ENCODE measurements at regions not wholly inside any gene's neighbourhood (a gene's known extent, or its start where the extent isn't known, plus 50 kb on each side); places are given as distances from the start of the nearest gene placed in this dataset.

- DNase-seq, result no peak
These were observed 273.4 kb upstream of the SASH1 start for GRCh38 chr6:148069256-148069655.

DNA sequence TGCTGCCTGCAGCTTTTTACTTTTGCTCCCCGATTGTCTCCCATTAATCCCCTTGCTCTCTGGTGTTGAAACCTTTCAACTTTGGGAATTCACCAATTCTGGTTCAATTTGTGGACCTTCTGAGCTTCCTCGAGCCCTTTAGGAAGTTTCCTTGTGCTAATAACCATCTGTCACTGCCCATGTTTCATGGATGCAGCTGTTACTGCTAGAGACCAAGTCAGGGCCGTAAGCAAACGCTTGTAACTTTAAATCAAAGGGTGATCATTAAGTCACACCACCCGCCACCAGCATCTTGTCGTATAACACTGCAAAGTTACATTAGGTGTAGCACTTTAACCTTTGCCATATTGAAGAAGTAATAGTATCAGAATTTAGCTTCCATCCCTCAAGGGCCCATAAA is 268.3 kb upstream of the SASH1 start:
- DNase-seq, result no peak

DNA sequence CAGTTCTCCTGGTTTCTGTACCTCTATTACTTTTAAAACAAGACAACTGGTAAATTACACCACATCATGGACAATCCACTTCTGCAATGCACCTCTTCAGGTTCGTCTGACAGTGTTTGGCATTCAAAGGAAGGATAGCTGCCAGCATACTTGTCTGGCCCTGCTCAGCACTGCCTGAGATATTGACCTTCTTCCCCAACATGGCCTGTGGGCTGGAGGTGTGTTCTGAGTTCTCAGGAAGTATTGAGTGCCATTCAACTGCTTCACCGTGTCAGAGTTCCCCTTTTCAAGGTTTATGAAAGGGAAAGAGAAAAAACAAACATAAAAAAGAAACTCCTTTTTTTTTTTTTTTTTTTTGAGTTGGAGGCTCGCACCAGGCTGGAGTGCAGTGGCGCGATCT is 267.9 kb upstream of the SASH1 start:
- no peak for DNase-seq

DNA sequence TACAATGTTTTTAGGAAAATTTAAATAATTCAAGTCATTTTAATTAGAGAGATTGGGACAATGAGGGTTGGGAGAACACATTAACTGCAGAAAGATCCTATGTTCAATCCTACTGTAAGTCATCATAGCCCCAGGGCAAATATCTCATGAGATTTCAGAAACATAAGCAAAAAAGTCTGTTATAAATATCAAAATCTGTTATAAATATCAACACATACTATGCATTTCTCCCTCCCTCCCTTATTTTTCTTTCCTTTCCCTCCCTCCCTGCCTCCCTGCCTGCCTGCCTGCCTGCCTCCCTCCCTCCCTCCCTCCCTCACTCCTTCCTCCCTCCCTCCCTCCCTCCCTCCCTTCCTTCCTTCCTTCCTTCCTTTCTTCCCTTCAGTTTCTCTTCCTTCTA is 267.3 kb upstream of the SASH1 start:
- DNase-seq, result no peak

GRCh38 chr6:148076051-148076450 is 266.6 kb upstream of the SASH1 start:
- no peak for DNase-seq

DNA sequence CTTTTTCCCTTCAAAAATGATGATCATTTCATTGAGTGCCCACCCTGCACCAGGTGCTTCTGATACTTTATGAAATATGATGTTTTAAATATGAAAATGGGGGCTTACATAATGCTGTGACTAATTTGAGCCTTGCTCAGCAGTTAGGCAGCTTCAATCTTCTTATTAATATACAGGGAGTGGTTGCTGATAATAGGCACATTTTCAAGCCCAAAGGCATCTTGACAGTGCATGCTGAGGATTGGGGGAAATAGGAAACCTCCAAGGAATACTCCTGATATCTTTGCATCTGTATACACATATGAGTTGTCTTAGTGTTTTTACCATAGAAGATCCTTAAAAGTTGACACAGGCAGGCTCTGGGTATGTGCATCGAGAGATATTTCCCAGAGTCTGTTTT is 262.3 kb upstream of the SASH1 start:
- no peak for DNase-seq

DNA sequence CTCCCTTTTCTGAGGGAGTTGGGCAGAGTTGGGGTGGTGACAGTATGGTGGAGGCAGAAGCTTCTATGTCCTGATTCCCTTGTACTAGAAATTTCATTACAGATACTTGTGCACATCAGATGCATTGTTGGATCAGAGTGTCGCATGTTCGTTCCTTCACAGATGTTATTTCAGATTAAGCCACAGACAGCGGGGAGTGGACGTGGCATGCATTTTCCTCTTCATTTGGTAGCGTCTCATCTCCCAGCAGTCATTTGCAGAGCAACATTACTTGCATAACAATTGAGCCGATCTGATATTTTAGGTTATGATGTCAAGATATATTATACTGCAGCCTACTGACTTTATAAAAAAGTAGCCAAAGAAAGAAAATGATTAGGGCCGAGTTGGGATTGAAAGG is 261.6 kb upstream of the SASH1 start:
- DNase-seq, result no peak

DNA sequence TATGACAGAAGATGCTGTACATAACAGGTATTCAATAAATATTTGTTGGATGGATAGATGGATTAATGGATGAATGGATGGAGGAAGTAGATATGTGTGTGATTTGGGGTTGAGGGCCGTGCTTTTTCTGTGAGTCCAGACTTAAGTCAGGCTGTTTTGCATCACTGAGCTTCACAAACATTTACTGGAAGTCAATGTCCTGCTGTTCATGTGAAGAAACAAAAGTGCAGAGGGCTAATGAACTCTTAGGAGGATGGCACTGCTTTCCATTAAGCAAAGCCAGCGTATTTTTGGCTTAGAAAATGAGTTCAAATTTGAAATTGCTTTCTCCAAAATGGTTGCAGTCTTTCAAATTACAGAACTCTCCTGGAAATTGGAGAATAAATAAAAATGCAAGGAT is 260.6 kb upstream of the SASH1 start:
- no peak for DNase-seq

DNA sequence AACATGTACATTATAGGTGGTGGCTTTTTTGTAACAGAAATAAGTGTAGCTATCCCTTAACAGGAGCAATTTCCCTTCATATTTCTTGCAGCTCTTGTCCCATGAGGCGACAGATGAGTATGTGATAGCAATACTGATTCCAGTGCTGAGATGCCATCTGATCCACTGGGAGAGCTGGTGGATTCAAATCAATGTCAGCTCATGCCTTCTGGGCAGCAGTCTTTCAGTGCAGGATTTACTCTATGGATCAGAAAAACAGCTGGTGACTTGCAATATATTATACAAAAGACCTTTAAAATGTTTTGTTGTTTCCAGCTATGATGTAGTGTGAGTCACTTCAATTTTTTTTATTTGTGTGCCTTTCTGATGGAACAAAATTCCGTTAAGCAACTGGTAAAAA is 259.9 kb upstream of the SASH1 start:
- DNase-seq, result no peak

GRCh38 chr6:148085631-148086331 is 256.9 kb upstream of the SASH1 start:
- no peak for DNase-seq

DNA sequence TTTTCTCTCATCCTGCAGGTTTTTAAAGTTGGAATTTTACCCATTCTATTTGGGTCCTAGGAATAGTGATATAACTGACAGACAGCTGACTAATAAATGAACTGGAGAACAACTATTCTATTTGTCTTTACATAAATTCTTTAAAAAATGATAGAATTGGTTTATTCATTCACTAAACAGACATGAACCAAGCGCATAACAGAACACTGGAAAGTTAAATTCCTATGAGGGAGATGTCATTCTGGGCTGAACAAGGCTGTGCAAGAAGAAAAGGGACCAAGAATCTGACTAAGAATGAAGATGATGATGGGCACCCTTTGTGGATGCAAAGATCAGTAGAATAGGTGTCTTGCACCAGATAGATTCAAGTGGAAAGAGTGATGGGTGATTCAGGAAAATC is 256.3 kb upstream of the SASH1 start:
- DNase-seq, result no peak

DNA sequence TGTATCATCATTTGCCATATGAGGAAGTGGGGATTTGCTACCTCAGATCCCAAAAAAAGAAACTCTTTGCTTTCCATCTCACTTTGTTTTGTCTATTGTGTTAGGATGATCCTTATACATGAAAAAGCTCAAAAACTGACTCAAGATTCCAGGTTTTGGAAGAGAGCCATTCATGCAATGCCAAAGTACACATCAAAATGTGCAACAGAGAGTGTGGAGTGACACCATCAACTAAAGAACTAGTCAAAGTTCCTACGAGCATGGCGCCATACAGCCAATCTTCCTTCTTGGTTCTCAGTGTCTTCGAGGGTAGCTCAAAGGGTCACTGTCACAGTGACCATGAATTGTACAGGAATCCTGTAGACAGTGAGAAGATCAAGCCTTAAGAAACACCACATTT is 255.8 kb upstream of the SASH1 start:
- DNase-seq, result no peak

- DNase-seq, result no peak
These were observed 255.0 kb upstream of the SASH1 start for GRCh38 chr6:148087659-148088058.

- DNase-seq, result no peak
These were observed 252.3 kb upstream of the SASH1 start for GRCh38 chr6:148090326-148090725.

- no peak for DNase-seq
These were observed 251.2 kb upstream of the SASH1 start for GRCh38 chr6:148091394-148091793.

- no peak for DNase-seq
These were observed 239.2 kb upstream of the SASH1 start for GRCh38 chr6:148103436-148103835.

DNA sequence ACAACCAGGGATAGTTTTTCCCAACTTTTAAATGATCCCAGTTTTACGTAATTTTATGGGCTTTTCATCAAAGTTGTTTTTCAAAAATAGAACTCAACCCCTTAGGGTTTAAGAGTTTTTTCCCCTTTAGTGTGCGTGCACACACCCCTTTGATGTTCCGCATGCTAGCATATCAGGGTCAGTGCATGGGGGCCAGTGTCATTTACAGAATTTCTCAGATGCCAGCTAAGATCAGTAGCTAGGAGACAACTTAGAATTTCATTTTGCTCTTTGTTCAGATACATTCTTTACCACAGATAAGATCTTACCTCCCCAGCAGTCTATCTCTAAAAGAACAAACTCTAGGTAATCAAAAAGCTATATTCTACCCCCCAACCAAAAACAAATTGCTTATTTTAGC is 238.5 kb upstream of the SASH1 start:
- DNase-seq, result no peak

GRCh38 chr6:148105695-148106094 is 236.9 kb upstream of the SASH1 start:
- no peak for DNase-seq

DNA sequence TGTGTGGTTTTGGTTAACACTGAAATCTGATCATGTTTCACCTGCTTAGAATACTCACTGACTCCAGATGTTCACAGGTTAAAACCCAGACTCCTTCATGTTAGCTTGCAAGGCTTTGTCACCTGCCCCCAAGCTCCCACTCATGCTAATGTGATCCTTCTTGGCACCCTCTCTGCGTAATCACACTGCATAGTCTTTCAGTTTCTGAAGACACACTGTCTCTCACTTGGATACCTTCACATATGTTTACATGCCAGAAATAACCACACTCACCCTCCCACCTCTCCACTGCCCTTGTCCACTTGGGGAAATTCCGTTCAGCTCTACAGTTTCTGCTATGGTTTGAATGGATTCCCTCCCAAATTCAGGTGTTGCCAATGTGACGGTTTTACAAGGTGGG is 234.7 kb upstream of the SASH1 start:
- DNase-seq, result no peak

GRCh38 chr6:148109732-148110131 is 232.9 kb upstream of the SASH1 start:
- no peak for DNase-seq

GRCh38 chr6:148110925-148111324 is 231.7 kb upstream of the SASH1 start:
- no peak for DNase-seq

DNA sequence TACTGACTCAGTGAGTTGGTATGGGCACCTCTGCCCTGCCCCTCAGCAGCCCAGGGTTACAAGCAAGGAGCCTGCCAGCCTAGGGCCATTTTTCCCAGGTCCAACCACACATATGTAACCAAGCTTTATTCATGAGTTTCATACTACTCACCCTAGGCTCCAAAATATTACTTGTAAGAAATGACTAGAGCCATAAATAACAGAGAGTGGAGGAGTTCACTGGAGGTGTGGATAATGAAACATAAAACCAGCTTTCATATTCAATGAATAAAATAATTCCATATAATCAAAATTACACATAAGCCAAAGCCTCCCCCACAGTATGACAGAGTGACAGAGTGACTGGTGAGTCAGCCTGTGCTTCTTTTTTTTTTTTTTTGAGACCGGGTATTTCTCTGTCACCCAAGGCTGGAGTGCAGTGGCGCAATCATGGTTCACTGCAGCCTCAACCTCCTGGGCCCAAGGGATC is 229.8 kb upstream of the SASH1 start:
- DNase-seq, result no peak

- no peak for DNase-seq
These were observed 226.6 kb upstream of the SASH1 start for GRCh38 chr6:148116001-148116400.

DNA sequence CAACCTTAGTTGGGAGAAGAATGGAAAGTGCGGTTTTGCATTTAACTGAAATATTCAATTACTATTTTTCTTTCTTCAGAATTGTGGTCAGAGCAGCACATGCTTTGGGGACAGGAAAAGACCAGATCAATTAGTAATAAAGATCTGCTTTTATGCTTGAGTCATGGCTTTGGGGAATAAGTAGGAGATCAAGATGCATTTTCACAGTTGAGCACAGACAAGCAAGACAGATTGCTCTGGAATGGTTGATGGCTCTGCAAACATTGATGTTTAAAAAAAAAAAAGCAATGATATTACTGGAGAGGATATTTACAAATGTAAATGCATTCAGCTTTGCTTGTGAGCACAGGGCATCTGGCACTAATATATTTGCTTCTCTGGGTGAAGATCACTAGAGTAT is 224.4 kb upstream of the SASH1 start:
- no peak for DNase-seq

- no peak for DNase-seq
These were observed 214.5 kb upstream of the SASH1 start for GRCh38 chr6:148128014-148128730.
